HCT116 (cell line): ENCODE measurements at regions not wholly inside any gene's neighbourhood (a gene's known extent, or its start where the extent isn't known, plus 50 kb on each side); places are given as distances from the start of the nearest gene placed in this dataset.

Source experiments
- EGR1 ChIP-seq: IDR thresholded peaks from 2 replicates; pipeline ENCODE4 v1.6.1; 2012; ENCODE audit warnings: low read depth
- TF ChIP-seq, protein P1 (sequence below), 3 experiments: fragments of 200-600 bp in 1 of 3; sonication (generic) in 1 of 3; IDR thresholded peaks in 2 of 3; conservative IDR thresholded peaks in 1 of 3; 2 replicates each; pipeline ENCODE4 v1.5.1; 2012 to 2017; ENCODE audit warnings: low read depth in 2 of 3, low read length in 2 of 3, antibody characterized with exemption in 1 of 3, borderline replicate concordance in 1 of 3, control low read depth in 1 of 3, mild to moderate bottlenecking in 1 of 3, mixed read lengths in 1 of 3, mixed run types in 1 of 3, moderate library complexity in 1 of 3; ENCODE audit not compliant: insufficient read depth in 1 of 3

DNA sequence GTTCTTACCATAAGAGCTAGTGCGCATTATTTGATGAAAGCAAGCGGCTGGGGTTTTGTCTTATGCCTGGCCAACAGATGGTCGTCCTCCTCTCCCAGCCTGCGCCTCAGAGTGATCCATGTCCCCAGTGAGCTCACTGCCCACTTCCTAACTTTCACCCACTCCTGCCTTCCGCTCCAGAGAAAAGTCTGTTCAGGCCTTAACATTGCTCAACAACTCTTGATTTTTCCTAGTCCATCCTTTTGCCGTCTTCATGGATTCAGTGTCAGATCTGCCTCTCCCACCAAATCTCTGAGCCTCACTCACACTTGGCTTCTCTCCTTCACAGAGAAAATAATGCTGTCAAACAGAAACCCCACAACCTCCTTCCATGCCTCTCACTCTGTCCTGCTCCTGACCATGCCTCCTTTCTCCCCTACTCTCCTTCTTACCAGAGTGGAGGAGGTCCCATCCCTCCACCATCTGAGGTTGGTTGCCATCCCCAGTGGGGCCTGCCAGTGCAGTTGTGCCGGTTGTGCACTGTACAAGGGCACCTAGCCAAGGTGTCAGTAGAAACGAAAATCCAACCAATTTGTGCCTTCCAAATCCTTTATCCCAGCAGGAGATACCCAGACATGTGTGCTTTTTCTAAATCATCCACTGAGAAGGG, 58.9 kb upstream of the SRSF6 start:
- TF ChIP-seq, protein P1, sequence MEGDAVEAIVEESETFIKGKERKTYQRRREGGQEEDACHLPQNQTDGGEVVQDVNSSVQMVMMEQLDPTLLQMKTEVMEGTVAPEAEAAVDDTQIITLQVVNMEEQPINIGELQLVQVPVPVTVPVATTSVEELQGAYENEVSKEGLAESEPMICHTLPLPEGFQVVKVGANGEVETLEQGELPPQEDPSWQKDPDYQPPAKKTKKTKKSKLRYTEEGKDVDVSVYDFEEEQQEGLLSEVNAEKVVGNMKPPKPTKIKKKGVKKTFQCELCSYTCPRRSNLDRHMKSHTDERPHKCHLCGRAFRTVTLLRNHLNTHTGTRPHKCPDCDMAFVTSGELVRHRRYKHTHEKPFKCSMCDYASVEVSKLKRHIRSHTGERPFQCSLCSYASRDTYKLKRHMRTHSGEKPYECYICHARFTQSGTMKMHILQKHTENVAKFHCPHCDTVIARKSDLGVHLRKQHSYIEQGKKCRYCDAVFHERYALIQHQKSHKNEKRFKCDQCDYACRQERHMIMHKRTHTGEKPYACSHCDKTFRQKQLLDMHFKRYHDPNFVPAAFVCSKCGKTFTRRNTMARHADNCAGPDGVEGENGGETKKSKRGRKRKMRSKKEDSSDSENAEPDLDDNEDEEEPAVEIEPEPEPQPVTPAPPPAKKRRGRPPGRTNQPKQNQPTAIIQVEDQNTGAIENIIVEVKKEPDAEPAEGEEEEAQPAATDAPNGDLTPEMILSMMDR (IDR thresholded peaks at IDR 0.05 in 2 of 3, conservative IDR thresholded peaks at IDR 0.05 in 1 of 3; ENCODE audit: borderline replicate concordance in 1 of 3, insufficient read depth in 1 of 3, low read depth in 2 of 3, low read length in 2 of 3): no peak
- TF ChIP-seq EGR1: no peak
